Esophagus muscularis mucosa (tissue), 4 donors: ENCODE measurements at regions not wholly inside any gene's neighbourhood (a gene's known extent, or its start where the extent isn't known, plus 50 kb on each side); places are given as distances from the start of the nearest gene placed in this dataset.

ENCODE experiments used
- DNase-seq: peaks from one replicate; pipeline ENCODE4 v3.0.0-alpha.2; 2017; ENCODE audit errors: extremely low spot score
- H3K27ac ChIP-seq, 4 donors: fragments of 200-600 bp; sonication (generic); replicated peaks in 1 of 4; 1 replicate in 3 of 4; 2 replicates in 1 of 4; pipeline ENCODE4 v1.5.1; 2016 to 2019; ENCODE audit warnings: mild to moderate bottlenecking in 1 of 4
- H3K27me3 ChIP-seq, 4 donors: fragments of 200-600 bp; sonication (generic); one replicate each; pipeline versions ENCODE4 v1.5.1 to v1.6.0; 2016 to 2019
- H3K36me3 ChIP-seq, 4 donors: fragments of 200-600 bp; sonication (generic); one replicate each; pipeline ENCODE4 v1.5.1; 2016 to 2019
- H3K4me1 ChIP-seq, 4 donors: fragments of 200-600 bp; sonication (generic); one replicate each; pipeline ENCODE4 v1.5.1; 2016 to 2019
- H3K4me3 ChIP-seq, 4 donors: fragments of 200-600 bp; sonication (generic); 1 replicate in 2 of 4; 2 replicates in 2 of 4; pipeline ENCODE4 v1.5.1; 2016 to 2019; ENCODE audit warnings: mild to moderate bottlenecking in 4 of 4, moderate library complexity in 1 of 4
- H3K9me3 ChIP-seq, 4 donors: fragments of 200-600 bp; sonication (generic); 1 replicate in 3 of 4; 2 replicates in 1 of 4; pipeline ENCODE4 v1.5.1; 2016 to 2019
- CTCF ChIP-seq, 3 experiments: fragments of 200-600 bp in 2 of 3; fragments of 450-650 bp in 1 of 3; sonication (generic) in 2 of 3; IDR thresholded peaks; one replicate each; pipeline ENCODE4 v1.5.1; 2017 to 2019; ENCODE audit warnings: antibody characterized with exemption in 3 of 3, mild to moderate bottlenecking in 2 of 3, moderate library complexity in 1 of 3
- EP300 ChIP-seq: sonication (generic); formaldehyde crosslinking; IDR thresholded peaks from one replicate; pipeline ENCODE4 v1.6.1; 2017; ENCODE audit warnings: antibody characterized with exemption
- POLR2A ChIP-seq: fragments of 450-650 bp; IDR thresholded peaks from one replicate; pipeline ENCODE4 v1.6.1; 2017; ENCODE audit warnings: antibody characterized with exemption, moderate library complexity, mild to moderate bottlenecking, low read depth
- POLR2AphosphoS5 ChIP-seq, 2 donors: sonication (generic); formaldehyde crosslinking; IDR thresholded peaks; one replicate each; pipeline ENCODE4 v1.6.1; 2017; ENCODE audit warnings: antibody characterized with exemption in 2 of 2
- WGBS: methylation state at CpG from one replicate; pipeline ENCODE4 v1.1.5; 2018; 5-methylcytosine and 5-hydroxymethylcytosine counted together
- intact Hi-C: fragments of 100-400 bp; cut with DNase I; formaldehyde crosslinking; loops from one replicate; pipeline ENCODE4 v1.15.1; 2023

GRCh38 chr3:146679191-146679590 lies 74.0 kb upstream of the PLSCR5 start:
- no peaks in the 10 kb centered on the region for H3K9me3 ChIP-seq
- no peak overlapping the region for H3K27ac ChIP-seq
- 86% methylated on average over 3 of the region's 3 CpGs for WGBS
- DNase-seq = no peak
- no peak overlapping the region for H3K4me3 ChIP-seq
- H3K36me3 ChIP-seq = no peaks in the 10 kb centered on the region
- intact Hi-C loops = no loop called here
- H3K4me1 ChIP-seq = no peaks in the 10 kb centered on the region
- TF ChIP-seq CTCF (IDR thresholded peaks at IDR 0.05) = no peak
- TF ChIP-seq POLR2A = no peak
- no peak for TF ChIP-seq POLR2AphosphoS5 (IDR thresholded peaks at IDR 0.05)
- no peaks in the 10 kb centered on the region for H3K27me3 ChIP-seq

- no peak for DNase-seq
- Histone ChIP-seq H3K4me3 (no peak overlapping the region), H3K9me3 (no peaks in the 10 kb centered on the region), H3K27me3 (no peaks in the 10 kb centered on the region), H3K27ac (no peak overlapping the region), H3K4me1 (no peaks in the 10 kb centered on the region), H3K36me3 (no peaks in the 10 kb centered on the region)
- TF ChIP-seq CTCF (IDR thresholded peaks at IDR 0.05) = no peak
- TF ChIP-seq EP300 = no peak
- no peak for TF ChIP-seq POLR2AphosphoS5 (IDR thresholded peaks at IDR 0.05)
- TF ChIP-seq POLR2A = no peak
- 66% methylated on average over 2 of the region's 2 CpGs for WGBS
- intact Hi-C loops = no loop called here
Observed at GRCh38 chr3:146672941-146673340, 67.8 kb upstream of the PLSCR5 start.

- Histone ChIP-seq H3K36me3 (no peaks in the 10 kb centered on the region), H3K4me3 (no peak overlapping the region), H3K4me1 (no peaks in the 10 kb centered on the region), H3K27ac (no peak overlapping the region), H3K27me3 (no peaks in the 10 kb centered on the region), H3K9me3 (no peaks in the 10 kb centered on the region)
- TF ChIP-seq POLR2A (no peak), CTCF (IDR thresholded peaks at IDR 0.05) (no peak), POLR2AphosphoS5 (IDR thresholded peaks at IDR 0.05) (no peak), EP300 (no peak)
- intact Hi-C loops = no loop called here
- no peak for DNase-seq
- WGBS = 51% methylated on average over 4 of the region's 4 CpGs
Observed at GRCh38 chr3:146664403-146664802, 59.3 kb upstream of the PLSCR5 start.

GRCh38 chr3:146658841-146659240 lies 53.7 kb upstream of the PLSCR5 start:
- no peaks in the 10 kb centered on the region for H3K27me3 ChIP-seq
- H3K4me1 ChIP-seq = no peaks in the 10 kb centered on the region
- H3K36me3 ChIP-seq = no peaks in the 10 kb centered on the region
- no peak overlapping the region for H3K4me3 ChIP-seq
- no peak for DNase-seq
- TF ChIP-seq CTCF (IDR thresholded peaks at IDR 0.05) = no peak
- TF ChIP-seq EP300 = no peak
- TF ChIP-seq POLR2AphosphoS5 (IDR thresholded peaks at IDR 0.05) = no peak
- no peak for TF ChIP-seq POLR2A
- peaks cover 0 to 6% (median 2%) of the 10 kb centered on the region in 4 donors for H3K9me3 ChIP-seq
- no peak overlapping the region for H3K27ac ChIP-seq
- intact Hi-C loops = no loop called here
- WGBS = 100% methylated on average over 2 of the region's 2 CpGs

- peaks cover 0 to 4% (median 0%) of the 10 kb centered on the region in 4 donors for H3K4me1 ChIP-seq
- intact Hi-C loops = no loop called here
- DNase-seq = no peak
- H3K4me3 ChIP-seq = no peak overlapping the region
- TF ChIP-seq EP300 (no peak), POLR2AphosphoS5 (IDR thresholded peaks at IDR 0.05) (no peak), POLR2A (no peak), CTCF (IDR thresholded peaks at IDR 0.05) (no peak)
- no peaks in the 10 kb centered on the region for H3K36me3 ChIP-seq
- WGBS = 58% methylated on average over 3 of the region's 3 CpGs
- no peaks in the 10 kb centered on the region for H3K27me3 ChIP-seq
- peaks cover 0 to 6% (median 2%) of the 10 kb centered on the region in 4 donors for H3K9me3 ChIP-seq
- no peak overlapping the region for H3K27ac ChIP-seq
Observed at GRCh38 chr3:146655333-146655996, 50.3 kb upstream of the PLSCR5 start.
